Mesenchymal stem cell (in vitro differentiated cells and primary cell): ENCODE measurements at regions not wholly inside any gene's neighbourhood (a gene's known extent, or its start where the extent isn't known, plus 50 kb on each side); places are given as distances from the start of the nearest gene placed in this dataset.

Experiments
- DNase-seq: peaks from one replicate; pipeline ENCODE4 v3.0.0-alpha.2; 2013
- H2AFZ ChIP-seq: one replicate; pipeline ENCODE4 v1.6.1; 2013; ENCODE audit warnings: low read depth, mild to moderate bottlenecking, control low read depth, inconsistent platforms, low read length, moderate library complexity
- H2AK5ac ChIP-seq: 2 replicates; pipeline ENCODE4 v1.6.1; 2013; ENCODE audit warnings: low read length, moderate library complexity, mild to moderate bottlenecking, inconsistent platforms; ENCODE audit not compliant: severe bottlenecking
- H2BK120ac ChIP-seq: one replicate; pipeline ENCODE4 v1.6.1; 2013; ENCODE audit warnings: low read depth, mild to moderate bottlenecking, inconsistent platforms, low read length, moderate library complexity
- H2BK12ac ChIP-seq, 2 experiments: one replicate each; pipeline ENCODE4 v1.6.1; 2013; ENCODE audit warnings: inconsistent platforms in 2 of 2, low read length in 2 of 2, mild to moderate bottlenecking in 2 of 2, moderate library complexity in 2 of 2, control low read depth in 1 of 2
- H2BK15ac ChIP-seq: one replicate; pipeline ENCODE4 v1.6.1; 2013; ENCODE audit warnings: mild to moderate bottlenecking, low read depth, inconsistent platforms; ENCODE audit not compliant: poor library complexity, severe bottlenecking
- H2BK5ac ChIP-seq: 2 replicates; pipeline ENCODE4 v1.6.1; 2013; ENCODE audit warnings: low read depth, mild to moderate bottlenecking, low read length, control low read depth, inconsistent platforms; ENCODE audit not compliant: poor library complexity, severe bottlenecking
- H3K14ac ChIP-seq, 2 experiments: one replicate each; pipeline ENCODE4 v1.6.1; 2013; ENCODE audit warnings: inconsistent platforms in 2 of 2, low read length in 2 of 2, control low read depth in 1 of 2, mild to moderate bottlenecking in 1 of 2, moderate library complexity in 1 of 2
- H3K18ac ChIP-seq, 2 experiments: one replicate each; pipeline ENCODE4 v1.6.1; 2013; ENCODE audit warnings: inconsistent platforms in 2 of 2, low read length in 2 of 2, control low read depth in 1 of 2, low read depth in 1 of 2, mild to moderate bottlenecking in 1 of 2
- H3K23ac ChIP-seq, 2 experiments: one replicate each; pipeline ENCODE4 v1.6.1; 2013; ENCODE audit warnings: inconsistent platforms in 2 of 2, low read length in 2 of 2, mild to moderate bottlenecking in 2 of 2, moderate library complexity in 2 of 2, control low read depth in 1 of 2
- H3K27ac ChIP-seq: 2 replicates; pipeline ENCODE4 v1.5.1; 2013; ENCODE audit warnings: mild to moderate bottlenecking, moderate library complexity, low read length, control low read depth, inconsistent platforms; ENCODE audit not compliant: poor library complexity, severe bottlenecking
- H3K27me3 ChIP-seq, 2 experiments: 2 replicates each; pipeline versions ENCODE4 v1.6.1 to v1.7.0; 2013; ENCODE audit warnings: low read length in 2 of 2, mild to moderate bottlenecking in 2 of 2, moderate library complexity in 2 of 2, control low read depth in 1 of 2, inconsistent platforms in 1 of 2; ENCODE audit not compliant: control insufficient read depth in 1 of 2, insufficient read depth in 1 of 2
- H3K36me3 ChIP-seq, 2 experiments: 2 replicates each; pipeline versions ENCODE4 v1.6.1 to v1.7.0; 2013; ENCODE audit warnings: low read length in 2 of 2, control low read depth in 1 of 2, inconsistent platforms in 1 of 2, low read depth in 1 of 2, mild to moderate bottlenecking in 1 of 2; ENCODE audit not compliant: insufficient read depth in 2 of 2, control insufficient read depth in 1 of 2
- H3K4ac ChIP-seq, 2 experiments: one replicate each; pipeline ENCODE4 v1.6.1; 2013; ENCODE audit warnings: inconsistent platforms in 2 of 2, low read length in 2 of 2, mild to moderate bottlenecking in 2 of 2, moderate library complexity in 2 of 2, control low read depth in 1 of 2, low read depth in 1 of 2
- H3K4me1 ChIP-seq: 2 replicates; pipeline ENCODE4 v1.6.1; 2013; ENCODE audit warnings: low read depth, low read length, control low read depth; ENCODE audit not compliant: control insufficient read depth, insufficient read depth
- H3K4me2 ChIP-seq: 2 replicates; pipeline ENCODE4 v1.6.1; 2013; ENCODE audit warnings: low read length, mild to moderate bottlenecking, inconsistent platforms; ENCODE audit not compliant: poor library complexity, severe bottlenecking
- H3K4me3 ChIP-seq, 2 experiments: 2 replicates each; pipeline versions ENCODE4 v1.5.1 to v1.7.0; 2013; ENCODE audit warnings: low read length in 2 of 2, mild to moderate bottlenecking in 2 of 2, control low read depth in 1 of 2, low read depth in 1 of 2; ENCODE audit not compliant: insufficient read depth in 1 of 2
- H3K79me1 ChIP-seq: replicated peaks from 2 replicates; pipeline ENCODE4 v1.6.1; 2013; ENCODE audit warnings: mild to moderate bottlenecking, control low read depth, low read length, inconsistent platforms; ENCODE audit not compliant: poor library complexity, severe bottlenecking
- H3K9ac ChIP-seq: 2 replicates; pipeline ENCODE4 v1.7.0; 2013; ENCODE audit warnings: mild to moderate bottlenecking, low read length, moderate library complexity
- H3K9me3 ChIP-seq: 2 replicates; pipeline ENCODE4 v1.7.0; 2013; ENCODE audit warnings: mild to moderate bottlenecking, low read length; ENCODE audit not compliant: control insufficient read depth
- H4K8ac ChIP-seq: one replicate; pipeline ENCODE4 v1.6.1; 2013; ENCODE audit warnings: inconsistent platforms, mild to moderate bottlenecking, low read length, moderate library complexity
- H4K91ac ChIP-seq: one replicate; pipeline ENCODE4 v1.6.1; 2013; ENCODE audit warnings: mild to moderate bottlenecking, low read length, inconsistent platforms
- WGBS: methylation state at CpG from one replicate; pipeline ENCODE4 v1.1.7; 2013; ENCODE audit warnings: mixed read lengths; 5-methylcytosine and 5-hydroxymethylcytosine counted together

DNA sequence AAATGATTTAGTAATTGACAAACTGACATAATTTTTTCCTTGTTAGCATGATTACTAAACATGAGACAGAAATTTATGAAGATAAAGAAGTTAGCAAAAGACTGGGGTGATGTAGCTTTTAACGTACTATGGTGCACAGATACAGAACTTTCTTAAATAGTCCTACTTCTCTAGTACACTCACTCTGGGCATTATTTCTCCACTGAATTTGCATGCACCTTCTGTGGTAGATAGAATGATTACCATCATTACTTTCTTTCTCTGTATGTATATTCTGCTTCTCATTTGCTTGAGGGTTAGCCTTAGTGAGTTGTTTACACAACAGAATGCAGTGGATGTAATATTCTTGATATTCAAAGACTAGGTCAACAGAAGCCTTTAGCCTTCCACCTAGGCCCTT is 173.1 kb upstream of the EPHA7 start:
- H2BK5ac ChIP-seq: no peak overlapping the region
- no peak overlapping the region for H3K9ac ChIP-seq
- H2BK15ac ChIP-seq: no peak overlapping the region
- no peaks in the 10 kb centered on the region for H3K4me1 ChIP-seq
- no peaks in the 10 kb centered on the region for H3K36me3 ChIP-seq
- DNase-seq: no peak
- H2BK120ac ChIP-seq: no peak overlapping the region
- no peaks in the 10 kb centered on the region for H3K27me3 ChIP-seq
- no peak overlapping the region for H2BK12ac ChIP-seq
- H4K8ac ChIP-seq: no peak overlapping the region
- H2AFZ ChIP-seq: no peak overlapping the region
- no CpG with 5 or more reads among the region's 1 CpG for WGBS
- no peak overlapping the region for H3K23ac ChIP-seq
- H3K79me1 ChIP-seq: no peaks in the 10 kb centered on the region
- H2AK5ac ChIP-seq: no peak overlapping the region
- H3K18ac ChIP-seq: no peak overlapping the region
- H3K4me2 ChIP-seq: no peak overlapping the region
- H3K27ac ChIP-seq: no peak overlapping the region
- H3K14ac ChIP-seq: no peak overlapping the region
- no peak overlapping the region for H4K91ac ChIP-seq
- no peak overlapping the region for H3K4me3 ChIP-seq
- H3K9me3 ChIP-seq: peaks cover 4% of the 10 kb centered on the region
- H3K4ac ChIP-seq: no peak overlapping the region

DNA sequence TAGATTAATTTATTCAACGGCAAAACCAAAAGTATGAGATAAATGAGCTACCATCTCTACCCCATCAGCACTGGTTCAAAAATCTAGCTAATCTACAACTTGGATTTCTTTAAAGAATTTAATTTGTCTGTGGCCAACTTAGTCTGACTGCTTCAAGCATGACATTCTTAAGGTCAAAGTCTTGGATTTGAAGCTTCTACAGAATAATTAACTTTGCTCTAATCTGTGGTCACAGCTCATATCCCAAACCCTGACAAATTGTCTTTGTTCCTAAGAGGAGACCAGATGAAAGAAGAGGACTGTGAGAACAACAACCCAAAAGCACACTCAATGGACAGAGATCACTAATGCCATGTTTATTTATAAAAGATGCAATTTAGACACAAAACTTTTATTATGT is 166.9 kb upstream of the EPHA7 start:
- Histone ChIP-seq H2BK15ac (no peak overlapping the region), H3K27me3 (no peaks in the 10 kb centered on the region), H3K18ac (no peak overlapping the region), H3K4ac (no peak overlapping the region), H3K4me2 (no peak overlapping the region), H2AFZ (no peak overlapping the region), H3K9me3 (no peaks in the 10 kb centered on the region), H4K91ac (no peak overlapping the region), H2AK5ac (no peak overlapping the region), H2BK12ac (no peak overlapping the region), H4K8ac (no peak overlapping the region), H3K4me1 (no peaks in the 10 kb centered on the region), H3K9ac (no peak overlapping the region), H3K14ac (no peak overlapping the region), H3K27ac (peak overlapping the region; percentile 82), H3K23ac (no peak overlapping the region), H2BK5ac (no peak overlapping the region), H2BK120ac (no peak overlapping the region), H3K79me1 (no peaks in the 10 kb centered on the region), H3K36me3 (no peaks in the 10 kb centered on the region), H3K4me3 (no peak overlapping the region)
- WGBS: no CpG with 5 or more reads among the region's 1 CpG
- DNase-seq: no peak

DNA sequence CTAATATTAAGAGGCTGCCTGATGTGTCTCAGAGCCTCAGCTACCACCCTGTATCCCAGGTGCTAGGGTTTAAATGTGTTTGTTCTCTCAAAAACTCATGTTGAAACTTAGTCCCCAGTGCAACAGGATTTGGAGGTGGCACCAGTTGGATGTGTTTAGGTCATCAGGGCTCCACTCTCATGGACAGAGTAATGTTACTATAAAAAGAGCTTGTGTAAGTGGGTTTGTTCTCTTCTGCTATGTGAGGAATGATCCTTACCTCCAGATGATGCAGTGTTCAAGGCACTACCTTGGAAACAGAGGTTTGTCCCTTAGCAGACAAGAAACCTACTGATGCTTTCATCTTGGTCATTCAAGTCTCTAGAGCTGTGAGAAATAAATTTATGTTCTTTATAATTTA is 164.9 kb upstream of the EPHA7 start:
- DNase-seq: no peak
- H3K79me1 ChIP-seq: no peaks in the 10 kb centered on the region
- H3K18ac ChIP-seq: no peak overlapping the region
- H3K36me3 ChIP-seq: no peaks in the 10 kb centered on the region
- H2BK5ac ChIP-seq: no peak overlapping the region
- no peak overlapping the region for H4K91ac ChIP-seq
- H3K9ac ChIP-seq: no peak overlapping the region
- H3K4me3 ChIP-seq: no peak overlapping the region
- H3K14ac ChIP-seq: no peak overlapping the region
- no peak overlapping the region for H2BK120ac ChIP-seq
- H2BK12ac ChIP-seq: no peak overlapping the region
- H2AK5ac ChIP-seq: peak overlapping the region; percentile 26
- no peaks in the 10 kb centered on the region for H3K9me3 ChIP-seq
- H4K8ac ChIP-seq: no peak overlapping the region
- no peak overlapping the region for H3K4me2 ChIP-seq
- H3K4me1 ChIP-seq: no peaks in the 10 kb centered on the region
- no peak overlapping the region for H3K27ac ChIP-seq
- no peak overlapping the region for H3K23ac ChIP-seq
- H3K27me3 ChIP-seq: no peaks in the 10 kb centered on the region
- H2AFZ ChIP-seq: no peak overlapping the region
- no peak overlapping the region for H2BK15ac ChIP-seq
- H3K4ac ChIP-seq: no peak overlapping the region

DNA sequence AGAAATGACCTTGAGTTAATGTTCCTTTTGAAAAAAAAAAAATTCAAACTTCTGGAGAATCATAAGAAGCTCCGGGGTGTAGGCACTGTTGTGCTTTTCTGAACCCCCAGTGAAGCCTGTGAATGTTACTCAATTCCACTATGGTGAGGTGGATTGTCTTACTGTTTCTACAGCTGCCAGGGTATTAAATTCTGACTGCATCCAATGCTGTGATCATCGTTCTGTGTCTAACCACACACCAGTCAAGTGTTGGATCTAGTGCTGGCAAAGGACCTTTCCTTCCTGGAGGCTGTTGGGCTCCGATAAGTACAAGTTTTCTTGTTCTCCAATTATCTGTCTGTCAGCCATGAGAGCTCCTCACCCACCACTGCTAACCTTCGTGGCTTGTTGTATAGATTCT is 162.0 kb upstream of the EPHA7 start:
- Histone ChIP-seq H2BK5ac (peak overlapping the region; percentile 86), H3K79me1 (no peaks in the 10 kb centered on the region), H3K36me3 (no peaks in the 10 kb centered on the region), H4K8ac (no peak overlapping the region), H3K27me3 (no peaks in the 10 kb centered on the region), H3K9me3 (no peaks in the 10 kb centered on the region), H2AK5ac (no peak overlapping the region), H3K23ac (no peak overlapping the region), H3K4me1 (no peaks in the 10 kb centered on the region), H2BK12ac (no peak overlapping the region), H3K9ac (no peak overlapping the region), H2BK120ac (no peak overlapping the region), H3K27ac (peak overlapping the region; percentile 88), H3K4me2 (no peak overlapping the region), H3K14ac (no peak overlapping the region), H3K4ac (no peak overlapping the region), H2AFZ (no peak overlapping the region), H2BK15ac (no peak overlapping the region), H3K18ac (no peak overlapping the region), H3K4me3 (no peak overlapping the region), H4K91ac (no peak overlapping the region)
- 99% methylated on average over 3 of the region's 4 CpGs for WGBS
- DNase-seq: no peak
